Activated CD4-positive, alpha-beta memory T cell treated with anti-CD3 and anti-CD28 coated beads for 36 hours (primary cell): ENCODE measurements at regions not wholly inside any gene's neighbourhood (a gene's known extent, or its start where the extent isn't known, plus 50 kb on each side); places are given as distances from the start of the nearest gene placed in this dataset.

Source experiments
- CTCF ChIA-PET: fragments of 350-600 bp; sonication (Branson Sonifier 250); formaldehyde crosslinking; loops from one replicate; lab custom pipeline; 2021; ENCODE audit warnings: antibody characterized with exemption, inconsistent platforms; lab: Charles Lee
- POLR2A ChIA-PET: fragments of 350-600 bp; sonication (Branson Sonifier 250); formaldehyde crosslinking; loops from one replicate; lab custom pipeline; 2021; ENCODE audit warnings: antibody characterized with exemption; lab: Charles Lee
- DNase-seq: peaks from one replicate; pipeline ENCODE4 v3.0.0-alpha.2; 2020
- H3K27ac Mint-ChIP-seq: one replicate; pipeline ENCODE4 v1.8.0; 2021; ENCODE audit warnings: mixed read lengths
- H3K27me3 Mint-ChIP-seq: one replicate; pipeline ENCODE4 v1.8.0; 2021; ENCODE audit warnings: mixed read lengths
- H3K36me3 Mint-ChIP-seq: one replicate; pipeline ENCODE4 v1.8.0; 2021; ENCODE audit warnings: mixed read lengths
- H3K4me1 Mint-ChIP-seq: one replicate; pipeline ENCODE4 v1.8.0; 2021; ENCODE audit warnings: low read depth, mixed read lengths
- H3K4me3 Mint-ChIP-seq: one replicate; pipeline ENCODE4 v1.8.0; 2021; ENCODE audit warnings: mild to moderate bottlenecking, mixed read lengths
- H3K9me3 Mint-ChIP-seq: one replicate; pipeline ENCODE4 v1.8.0; 2021; ENCODE audit warnings: mixed read lengths
- intact Hi-C: fragments of 100-400 bp; cut with micrococcal nuclease; formaldehyde crosslinking; loops from one replicate; pipeline ENCODE4 v1.15.1; 2023

GRCh38 chr20:58146081-58146745, 82.2 kb downstream of the ANKRD60 start:
- peaks cover 3% of the 10 kb centered on the region for H3K4me1 Mint-ChIP-seq
- no peak overlapping the region for H3K4me3 Mint-ChIP-seq
- peaks cover 31% of the 10 kb centered on the region for H3K27me3 Mint-ChIP-seq
- ChIA-PET CTCF (interaction anchor here (1.0 kb wide), 1 partner anchor 34 kb away, joined by 3 read pairs; no protein-coding TSS in a partner anchor), POLR2A (interaction anchor here (0.7 kb wide), 1 partner anchor 759 kb away, joined by 3 read pairs; no protein-coding TSS in a partner anchor)
- intact Hi-C loops: no loop called here
- H3K36me3 Mint-ChIP-seq: no peaks in the 10 kb centered on the region
- no peak for DNase-seq
- no peak overlapping the region for H3K27ac Mint-ChIP-seq
- H3K9me3 Mint-ChIP-seq: no peaks in the 10 kb centered on the region

DNA sequence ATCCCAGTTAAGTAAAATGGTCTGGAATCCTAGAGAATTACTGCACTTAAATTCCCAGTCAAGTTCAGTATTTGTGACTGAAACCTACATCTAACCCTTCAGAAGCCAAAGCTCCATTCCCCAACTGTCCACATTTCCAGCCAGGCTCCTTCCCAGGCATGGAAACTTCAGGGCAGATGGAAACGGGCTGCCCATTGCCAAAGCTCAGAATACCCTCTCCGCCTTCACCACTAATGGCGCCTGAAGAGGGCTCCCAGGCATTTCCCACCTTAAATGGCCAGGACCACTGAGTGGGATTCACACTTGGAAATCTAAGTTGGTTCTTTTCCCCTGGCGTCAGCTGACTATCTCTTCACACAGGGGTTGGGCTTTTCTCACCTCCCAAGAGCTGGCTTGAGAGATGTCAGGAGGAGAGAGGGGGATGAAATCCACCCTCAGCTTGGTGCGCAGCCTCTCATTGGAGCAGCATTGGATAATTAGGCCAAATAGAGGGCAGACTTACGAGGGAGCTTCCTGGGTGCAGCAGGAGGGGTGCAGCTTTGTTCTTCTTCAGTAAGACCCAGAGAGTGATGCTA, 82.9 kb downstream of the ANKRD60 start:
- H3K27me3 Mint-ChIP-seq: peaks cover 27% of the 10 kb centered on the region
- H3K36me3 Mint-ChIP-seq: no peaks in the 10 kb centered on the region
- ChIA-PET POLR2A (no interaction called here), CTCF (interaction anchor here (1.0 kb wide), 1 partner anchor 35 kb away, joined by 3 read pairs; no protein-coding TSS in a partner anchor)
- DNase-seq: no peak
- intact Hi-C loops: no loop called here
- peaks cover 3% of the 10 kb centered on the region for H3K4me1 Mint-ChIP-seq
- no peaks in the 10 kb centered on the region for H3K9me3 Mint-ChIP-seq
- H3K27ac Mint-ChIP-seq: no peak overlapping the region
- no peak overlapping the region for H3K4me3 Mint-ChIP-seq

DNA sequence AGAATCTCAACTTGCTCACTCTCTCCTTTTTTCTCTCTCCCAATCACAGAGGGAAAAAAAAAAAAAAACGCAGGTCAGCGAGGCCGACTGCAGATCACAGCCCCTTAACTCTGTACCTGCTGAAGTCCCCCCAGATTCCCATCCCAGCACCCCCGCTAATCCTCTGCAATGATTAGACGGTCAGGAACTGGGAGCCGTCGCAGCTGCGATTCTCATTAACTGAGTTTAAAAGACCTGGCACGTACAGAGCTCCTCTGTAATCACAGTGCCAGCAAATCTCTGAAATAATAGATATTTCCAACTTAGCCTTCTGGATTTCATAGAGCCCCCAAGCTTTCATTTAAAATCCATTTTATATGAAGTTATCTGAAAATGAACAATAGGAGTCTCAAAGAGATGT, 84.4 kb downstream of the ANKRD60 start:
- Mint-ChIP-seq H3K9me3 (no peaks in the 10 kb centered on the region), H3K27me3 (peaks cover 22% of the 10 kb centered on the region), H3K4me3 (no peak overlapping the region), H3K4me1 (no peaks in the 10 kb centered on the region), H3K27ac (no peak overlapping the region), H3K36me3 (no peaks in the 10 kb centered on the region)
- DNase-seq: no peak
- intact Hi-C loops: no loop called here
- CTCF ChIA-PET: no interaction called here
- POLR2A ChIA-PET: no interaction called here

GRCh38 chr20:58143531-58143930, 84.9 kb downstream of the ANKRD60 start:
- H3K4me1 Mint-ChIP-seq: no peaks in the 10 kb centered on the region
- CTCF ChIA-PET: no interaction called here
- no peaks in the 10 kb centered on the region for H3K36me3 Mint-ChIP-seq
- H3K27me3 Mint-ChIP-seq: peaks cover 16% of the 10 kb centered on the region
- no peak overlapping the region for H3K4me3 Mint-ChIP-seq
- no peak overlapping the region for H3K27ac Mint-ChIP-seq
- POLR2A ChIA-PET: no interaction called here
- intact Hi-C loops: no loop called here
- no peak for DNase-seq
- no peaks in the 10 kb centered on the region for H3K9me3 Mint-ChIP-seq

DNA sequence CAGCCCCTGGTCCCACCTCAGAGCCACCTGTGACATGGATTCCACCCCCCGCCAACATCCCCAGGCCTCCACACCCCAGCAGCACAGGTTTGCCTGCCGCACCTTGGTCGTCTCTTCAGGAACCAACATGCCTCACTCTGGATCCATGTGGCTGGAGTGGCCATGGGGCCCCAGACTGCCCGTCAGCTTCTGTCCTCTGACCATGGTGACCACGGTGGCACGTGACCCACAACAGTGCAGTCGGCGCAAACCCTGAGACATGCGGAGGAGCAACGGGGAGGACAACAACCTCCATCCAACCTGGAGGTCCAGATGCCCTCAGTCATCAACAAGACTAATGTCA, 85.6 kb downstream of the ANKRD60 start:
- Mint-ChIP-seq H3K4me1 (no peaks in the 10 kb centered on the region), H3K4me3 (no peak overlapping the region), H3K27ac (no peak overlapping the region), H3K9me3 (no peaks in the 10 kb centered on the region), H3K36me3 (no peaks in the 10 kb centered on the region), H3K27me3 (peaks cover 19% of the 10 kb centered on the region)
- intact Hi-C loops: no loop called here
- POLR2A ChIA-PET: no interaction called here
- DNase-seq: no peak
- CTCF ChIA-PET: no interaction called here

DNA sequence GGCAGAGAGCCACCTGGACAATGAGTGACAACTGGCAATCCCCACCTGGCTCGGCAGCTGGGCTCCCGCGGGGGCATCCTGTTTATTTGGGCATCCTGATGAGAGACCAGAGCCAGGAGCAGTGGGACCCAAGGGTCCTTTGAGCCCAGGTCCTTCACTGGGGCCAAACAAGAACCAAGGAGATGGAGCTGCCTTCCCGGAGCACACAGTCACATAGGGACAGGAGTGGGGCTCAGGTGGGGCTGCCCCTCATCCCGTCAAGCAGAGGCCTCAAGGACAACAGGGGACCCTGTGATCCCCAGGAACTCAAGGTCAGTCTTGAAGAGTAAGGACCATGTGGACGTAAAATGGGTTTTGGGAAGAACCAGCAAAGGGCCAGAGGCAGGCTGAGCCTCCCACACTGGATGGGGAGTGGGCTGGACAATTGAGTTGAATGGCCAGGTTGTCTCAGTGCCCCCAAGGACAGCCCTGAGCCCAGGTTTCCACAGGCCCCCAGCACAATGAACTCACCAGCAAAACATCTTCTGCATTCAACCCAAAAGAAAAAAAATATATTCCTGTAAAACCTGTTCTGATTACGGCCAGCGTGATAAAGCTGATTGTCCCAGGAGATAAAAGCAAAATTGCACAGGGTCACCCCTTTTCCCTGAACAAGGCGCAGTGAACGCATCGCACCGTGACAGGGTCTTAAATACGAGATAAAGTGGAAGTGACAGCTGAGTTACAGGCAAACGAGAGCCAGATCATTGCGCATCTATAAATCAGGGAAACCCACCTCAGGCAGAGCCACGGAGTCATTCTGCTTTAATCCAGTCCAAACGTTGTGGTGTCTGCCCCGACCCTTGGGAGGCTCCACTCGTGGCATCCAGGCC, 86.2 kb downstream of the ANKRD60 start:
- Mint-ChIP-seq H3K36me3 (no peaks in the 10 kb centered on the region), H3K9me3 (no peaks in the 10 kb centered on the region), H3K27ac (no peak overlapping the region), H3K4me1 (no peaks in the 10 kb centered on the region), H3K27me3 (peaks cover 17% of the 10 kb centered on the region), H3K4me3 (no peak overlapping the region)
- POLR2A ChIA-PET: no interaction called here
- intact Hi-C loops: no loop called here
- CTCF ChIA-PET: no interaction called here
- no peak for DNase-seq

GRCh38 chr20:58141496-58141895, 87.0 kb downstream of the ANKRD60 start:
- POLR2A ChIA-PET: no interaction called here
- H3K4me3 Mint-ChIP-seq: no peak overlapping the region
- CTCF ChIA-PET: no interaction called here
- peaks cover 12% of the 10 kb centered on the region for H3K27me3 Mint-ChIP-seq
- no peak overlapping the region for H3K27ac Mint-ChIP-seq
- H3K4me1 Mint-ChIP-seq: no peaks in the 10 kb centered on the region
- no peaks in the 10 kb centered on the region for H3K36me3 Mint-ChIP-seq
- DNase-seq: no peak
- intact Hi-C loops: no loop called here
- no peaks in the 10 kb centered on the region for H3K9me3 Mint-ChIP-seq

DNA sequence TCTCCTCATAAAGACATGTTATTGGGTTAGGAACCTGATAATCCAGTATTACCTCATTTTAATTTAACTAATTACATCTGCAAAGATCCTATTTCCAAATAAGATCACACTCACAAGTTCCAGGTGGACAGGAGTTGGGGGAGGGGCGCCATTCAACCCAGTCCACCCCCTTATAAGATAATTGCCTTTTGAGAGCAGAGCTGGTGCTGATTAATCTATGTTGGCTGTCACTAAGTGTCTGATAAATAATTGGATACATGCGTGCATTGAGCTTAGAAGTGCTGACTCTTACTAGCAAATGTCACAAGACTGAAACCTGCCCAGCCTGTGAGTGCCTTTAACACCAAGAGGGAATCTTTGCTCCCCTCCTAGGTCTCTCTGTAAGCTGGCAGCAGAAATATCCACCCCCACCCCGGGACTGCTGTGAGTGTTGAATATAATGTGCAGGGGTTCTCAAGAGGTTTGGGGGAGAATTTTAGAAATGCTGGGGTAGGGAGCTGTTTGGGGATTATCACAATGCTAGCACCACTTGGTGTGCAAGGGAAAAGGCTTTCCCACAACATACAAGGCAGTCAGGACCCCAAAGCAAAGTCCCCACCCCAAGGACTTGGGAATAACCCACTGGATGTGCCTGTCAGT, 87.5 kb downstream of the ANKRD60 start:
- CTCF ChIA-PET: no interaction called here
- Mint-ChIP-seq H3K4me1 (no peaks in the 10 kb centered on the region), H3K27me3 (peaks cover 15% of the 10 kb centered on the region), H3K9me3 (no peaks in the 10 kb centered on the region), H3K4me3 (no peak overlapping the region), H3K36me3 (no peaks in the 10 kb centered on the region), H3K27ac (no peak overlapping the region)
- intact Hi-C loops: no loop called here
- DNase-seq: no peak
- POLR2A ChIA-PET: no interaction called here

DNA sequence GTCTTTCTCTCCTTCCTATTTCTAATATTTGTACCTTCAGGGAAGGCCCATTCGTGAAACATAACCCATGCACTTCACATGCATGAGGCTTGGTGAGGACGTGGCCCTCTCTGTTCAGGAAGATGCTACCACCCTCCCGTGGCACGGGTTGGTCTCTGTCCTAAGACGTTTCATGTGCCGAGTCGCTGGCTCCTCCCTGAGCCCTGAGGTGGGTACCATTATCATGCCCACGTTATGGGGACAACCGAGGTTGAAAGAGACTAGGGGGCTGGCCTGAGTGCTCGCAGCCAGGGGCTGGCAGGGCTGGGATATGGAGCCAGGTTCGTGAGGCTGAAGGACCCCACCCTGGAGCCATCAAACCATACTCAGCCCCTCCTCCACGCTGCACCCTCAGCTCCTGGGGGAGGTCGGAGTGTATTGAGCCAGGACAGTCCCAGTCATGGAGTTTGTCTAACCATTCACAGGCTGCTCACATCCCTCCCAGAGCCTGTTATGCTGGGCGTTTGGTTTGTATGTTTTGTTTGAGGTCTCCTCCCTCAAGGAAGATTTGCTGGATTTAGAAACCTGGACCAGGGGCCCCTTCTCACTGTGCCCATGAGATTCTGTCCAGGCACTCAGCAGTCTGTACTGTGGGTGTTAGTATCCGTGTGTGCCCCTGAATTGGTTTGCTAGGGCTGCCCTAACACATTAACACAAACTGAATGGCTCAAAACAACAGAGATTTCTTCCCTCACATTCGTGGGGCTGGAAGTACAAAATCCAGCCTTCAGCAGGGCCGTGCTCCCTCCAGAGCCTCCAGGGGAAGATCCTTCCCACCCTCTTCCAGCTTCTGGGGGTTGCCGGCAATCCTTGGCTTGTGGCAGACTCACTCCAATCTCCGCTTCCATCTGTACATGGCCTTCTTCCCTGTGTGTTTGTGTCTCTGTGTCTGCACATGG, 88.3 kb downstream of the ANKRD60 start:
- H3K4me3 Mint-ChIP-seq: no peak overlapping the region

GRCh38 chr20:58138395-58138794, 90.1 kb downstream of the ANKRD60 start:
- no peaks in the 10 kb centered on the region for H3K36me3 Mint-ChIP-seq
- H3K9me3 Mint-ChIP-seq: no peaks in the 10 kb centered on the region
- CTCF ChIA-PET: no interaction called here
- peaks cover 33% of the 10 kb centered on the region for H3K27me3 Mint-ChIP-seq
- no peak overlapping the region for H3K27ac Mint-ChIP-seq
- no peak for DNase-seq
- POLR2A ChIA-PET: no interaction called here
- no peak overlapping the region for H3K4me3 Mint-ChIP-seq
- no peaks in the 10 kb centered on the region for H3K4me1 Mint-ChIP-seq
- intact Hi-C loops: no loop called here

More for the DNA sequence above, 88.3 kb downstream of the ANKRD60 start:
- H3K27ac Mint-ChIP-seq: no peak overlapping the region
- no peaks in the 10 kb centered on the region for H3K4me1 Mint-ChIP-seq
- H3K9me3 Mint-ChIP-seq: no peaks in the 10 kb centered on the region
- ChIA-PET CTCF (no interaction called here), POLR2A (no interaction called here)
- DNase-seq: no peak
- peaks cover 22% of the 10 kb centered on the region for H3K27me3 Mint-ChIP-seq
- intact Hi-C loops: no loop called here
- no peaks in the 10 kb centered on the region for H3K36me3 Mint-ChIP-seq

DNA sequence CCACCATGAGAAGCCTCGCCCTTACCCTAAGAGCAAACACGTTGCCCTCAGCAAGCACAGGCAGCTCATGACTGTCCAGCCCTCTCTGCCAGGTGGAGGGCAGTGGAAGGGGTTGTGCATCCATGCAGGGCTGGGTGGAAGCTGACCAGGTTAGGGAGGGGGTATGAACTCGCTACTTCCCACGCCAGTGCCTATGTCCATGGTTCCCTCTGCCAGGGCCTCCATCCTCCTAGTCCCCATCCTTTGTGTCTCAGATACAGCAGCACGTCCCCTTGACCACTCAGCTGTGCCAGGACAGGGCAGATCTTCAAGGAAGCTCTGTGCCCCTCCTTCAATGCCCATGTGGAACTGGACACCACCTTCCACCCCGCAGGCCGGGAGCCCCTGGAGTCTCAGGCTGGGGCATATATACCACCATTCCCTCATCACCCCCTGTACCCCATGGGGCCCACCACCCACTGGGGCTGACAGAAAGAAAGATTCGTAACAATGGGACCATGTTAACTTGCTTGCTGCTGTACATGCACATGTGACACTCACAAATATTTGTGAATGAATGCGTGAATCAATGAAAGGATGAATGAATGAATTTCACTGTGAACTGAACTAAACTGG, 90.7 kb downstream of the ANKRD60 start:
- POLR2A ChIA-PET: no interaction called here
- peaks cover 40% of the 10 kb centered on the region for H3K27me3 Mint-ChIP-seq
- intact Hi-C loops: no loop called here
- CTCF ChIA-PET: no interaction called here
- H3K27ac Mint-ChIP-seq: no peak overlapping the region
- no peaks in the 10 kb centered on the region for H3K36me3 Mint-ChIP-seq
- H3K4me3 Mint-ChIP-seq: no peak overlapping the region
- H3K9me3 Mint-ChIP-seq: no peaks in the 10 kb centered on the region
- no peaks in the 10 kb centered on the region for H3K4me1 Mint-ChIP-seq
- no peak for DNase-seq
